GM21367 (cell line): ENCODE measurements at regions not wholly inside any gene's neighbourhood (a gene's known extent, or its start where the extent isn't known, plus 50 kb on each side); places are given as distances from the start of the nearest gene placed in this dataset.
"Not testable (repeated sequence)": the region's sequence is repeated elsewhere in the genome, so short reads cannot be mapped to it uniquely, and the experiment has no call there.

Source experiments
- ATAC-seq: cut with Tn5 transposase; IDR thresholded peaks from one replicate; pipeline ENCODE4 v1.9.1; 2021; ENCODE audit not compliant: unreplicated experiment

- ATAC-seq: peak; percentile 68
These were observed 789.6 kb upstream of the SLC8A1 start for GRCh38 chr2:41241325-41242000.

GRCh38 chr2:41242001-41242331 is 790.1 kb upstream of the SLC8A1 start:
- no peak for ATAC-seq

- no peak for ATAC-seq
These were observed 779.7 kb upstream of the PKDCC start for GRCh38 chr2:41267929-41268659.

DNA sequence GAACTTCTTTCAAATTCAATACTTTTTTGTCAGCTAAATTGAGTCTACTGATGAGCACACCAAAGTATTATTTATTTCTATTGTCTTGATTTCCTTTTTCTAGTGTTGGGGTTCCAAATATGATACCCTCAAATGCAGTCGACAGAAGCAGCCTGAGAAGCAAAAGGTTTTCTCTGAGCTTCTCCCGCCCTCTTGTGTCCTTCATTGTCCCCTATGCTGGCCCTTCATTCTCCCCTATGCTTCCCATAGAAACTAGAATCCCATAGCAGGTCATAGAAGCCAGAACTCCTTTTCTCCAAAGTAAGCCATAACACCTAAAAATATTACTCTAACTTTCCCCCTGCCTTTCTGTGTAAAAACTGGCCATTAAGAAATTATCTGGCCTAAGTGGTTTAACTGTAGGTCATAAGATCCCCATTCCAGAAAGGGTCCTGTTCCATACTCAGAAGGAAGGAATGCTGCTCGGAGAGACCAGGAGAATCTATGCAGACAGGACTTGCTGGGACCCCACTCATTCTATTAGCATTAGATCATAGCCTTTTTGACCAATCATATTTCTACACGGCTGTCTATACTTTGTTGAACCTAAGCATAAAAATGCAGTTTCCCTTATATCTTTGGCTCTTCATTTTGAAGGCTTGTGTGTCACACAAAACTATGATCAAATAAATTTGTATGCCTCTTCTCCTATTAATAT is 764.6 kb upstream of the PKDCC start:
- no peak for ATAC-seq

- no peak for ATAC-seq
These were observed 754.3 kb upstream of the PKDCC start for GRCh38 chr2:41293491-41293890.

DNA sequence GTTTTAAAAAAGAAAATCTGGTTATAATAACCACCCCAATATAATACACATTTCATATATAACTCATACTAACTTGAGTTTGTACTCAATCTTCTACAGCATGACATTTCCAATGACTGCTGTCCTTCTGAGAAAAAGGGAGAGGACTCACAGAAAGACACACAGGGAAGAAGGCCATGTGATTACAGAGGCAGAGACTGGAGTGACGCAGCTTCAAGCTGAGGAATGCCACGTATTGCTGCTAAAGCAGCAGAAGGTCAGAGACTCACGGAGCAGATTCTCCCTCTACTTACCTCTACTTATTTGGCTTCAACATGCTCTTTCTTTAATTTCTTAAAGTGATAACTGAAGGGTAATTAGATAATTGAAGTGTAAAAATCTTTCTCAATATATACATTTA is 753.5 kb upstream of the PKDCC start:
- no peak for ATAC-seq

DNA sequence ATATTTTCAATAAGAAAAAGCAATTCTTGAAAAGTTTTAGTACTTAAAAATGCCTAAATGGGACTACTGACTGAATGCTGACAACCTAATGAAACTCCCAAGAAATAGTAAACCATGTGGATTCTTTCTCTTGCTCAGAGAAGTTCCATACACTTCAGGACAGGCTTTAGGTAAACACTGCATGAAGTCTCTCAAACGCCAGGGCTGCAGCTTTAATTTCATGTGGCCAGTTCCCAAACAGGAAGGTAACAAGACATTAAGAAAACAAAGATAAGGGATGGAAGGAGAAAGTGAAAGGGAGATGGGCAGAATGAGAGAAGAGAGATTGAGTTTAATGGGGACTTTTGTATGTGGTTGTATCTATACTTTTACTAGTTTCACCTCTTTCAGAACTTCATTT is 734.7 kb upstream of the PKDCC start:
- ATAC-seq: no peak

DNA sequence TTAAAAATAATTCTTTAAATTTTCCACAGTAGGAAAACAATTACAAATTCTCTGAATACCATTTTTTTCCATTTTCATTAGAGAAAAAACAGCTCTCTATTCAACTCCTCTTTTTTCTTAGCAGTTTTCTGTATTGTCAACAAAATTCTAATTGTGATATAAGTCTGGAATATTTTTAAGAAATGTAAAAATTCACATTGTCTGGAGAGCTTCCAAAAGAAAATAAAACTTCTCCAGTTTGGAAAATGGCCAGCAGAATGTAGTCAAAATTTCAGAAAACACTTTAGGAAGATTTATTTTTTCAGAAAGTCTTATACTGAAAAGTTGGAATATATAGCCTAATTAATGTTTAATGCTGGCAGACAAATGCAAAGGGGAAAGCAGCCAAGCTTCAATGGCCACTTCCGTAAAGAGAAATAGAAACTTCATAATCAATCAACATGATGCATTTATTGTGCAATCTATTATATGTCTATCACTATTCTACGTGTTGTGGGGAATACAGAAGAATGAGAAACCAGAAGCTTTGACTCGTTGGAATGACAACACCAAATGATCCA is 733.2 kb upstream of the PKDCC start:
- ATAC-seq: no peak

- ATAC-seq: no peak
These were observed 728.4 kb upstream of the PKDCC start for GRCh38 chr2:41319437-41319836.

- ATAC-seq: no peak
These were observed 727.3 kb upstream of the PKDCC start for GRCh38 chr2:41320491-41320890.

GRCh38 chr2:41321351-41321750 is 726.5 kb upstream of the PKDCC start:
- ATAC-seq: no peak

DNA sequence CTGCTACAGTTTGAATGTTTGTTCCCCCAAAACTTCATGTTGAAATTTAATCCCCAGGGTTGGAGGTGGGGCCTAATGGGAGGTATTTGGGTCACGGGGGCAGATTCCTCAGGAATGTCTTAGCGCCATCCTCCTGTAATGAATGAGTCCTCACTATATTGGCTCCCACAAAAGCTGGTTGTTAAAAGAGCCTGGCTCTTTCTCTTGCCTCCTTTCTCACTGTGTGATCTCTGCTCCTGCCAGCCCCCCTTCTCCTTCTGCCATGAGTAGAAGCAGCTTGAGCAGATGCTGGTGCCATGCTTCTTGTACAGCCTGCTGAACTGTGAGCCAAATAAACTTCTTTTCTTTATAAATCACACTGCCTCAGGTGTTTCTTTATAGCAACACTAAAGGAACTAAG is 721.0 kb upstream of the PKDCC start:
- no peak for ATAC-seq

DNA sequence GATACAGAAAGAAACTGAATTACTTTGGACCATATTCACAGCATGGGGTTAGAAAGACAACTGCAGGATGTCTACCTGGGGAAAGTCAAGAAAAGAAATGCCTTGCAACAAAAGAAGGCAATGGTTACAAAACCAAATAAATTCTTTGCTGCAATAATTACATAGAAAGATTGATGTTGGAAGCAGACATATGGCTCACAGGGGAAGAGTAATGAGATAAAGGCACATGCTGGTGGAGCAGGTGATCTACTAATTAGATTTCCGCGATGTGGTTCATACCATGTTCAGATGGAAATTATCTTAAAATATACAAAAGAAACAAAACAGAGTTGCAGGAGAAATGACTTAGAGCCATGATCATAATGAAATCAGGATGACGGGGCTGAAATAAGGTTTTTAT is 718.8 kb upstream of the PKDCC start:
- no peak for ATAC-seq

GRCh38 chr2:41334159-41334558 is 713.7 kb upstream of the PKDCC start:
- no peak for ATAC-seq

DNA sequence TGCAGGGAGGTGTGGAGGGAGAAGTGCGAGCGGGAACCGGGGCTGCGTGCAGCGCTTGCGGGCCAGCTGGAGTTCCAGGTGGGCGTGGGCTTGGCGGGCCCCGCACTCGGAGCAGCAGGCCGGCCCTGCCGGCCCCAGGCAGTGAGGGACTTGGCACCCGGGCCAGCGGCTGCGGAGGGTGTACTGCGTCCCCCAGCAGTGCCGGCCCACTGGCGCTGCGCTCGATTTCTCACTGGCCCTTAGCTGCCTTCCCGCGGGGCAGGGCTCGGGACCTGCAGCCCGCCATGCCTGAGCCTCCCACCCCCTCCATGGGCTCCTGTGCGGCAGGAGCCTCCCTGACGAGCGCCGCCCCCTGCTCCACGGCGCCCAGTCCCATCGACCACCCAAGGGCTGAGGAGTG is 712.2 kb upstream of the PKDCC start:
- ATAC-seq: not testable (repeated sequence)

DNA sequence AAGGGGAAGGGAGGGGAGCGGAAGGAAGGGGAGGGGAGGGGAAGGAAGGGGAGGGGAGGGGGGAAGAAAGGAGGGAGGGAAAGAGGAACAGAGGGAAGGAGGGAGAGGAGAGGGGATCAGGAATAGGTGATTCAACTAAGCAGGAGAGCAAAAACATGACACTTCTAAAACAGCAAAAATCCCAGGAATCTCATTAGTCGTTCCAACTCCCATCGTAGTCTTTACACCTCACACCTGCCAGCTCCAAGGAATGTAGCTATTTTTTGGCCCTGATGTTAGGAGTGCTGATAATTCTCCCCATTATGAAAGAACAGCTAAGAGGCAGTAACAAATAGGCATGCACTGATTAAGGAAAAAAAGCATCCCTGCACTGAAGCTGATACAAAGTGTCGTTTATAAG is 709.9 kb upstream of the PKDCC start:
- ATAC-seq: no peak

- ATAC-seq: no peak
These were observed 703.3 kb upstream of the PKDCC start for GRCh38 chr2:41344529-41344928.

GRCh38 chr2:41353060-41353459 is 694.8 kb upstream of the PKDCC start:
- ATAC-seq: no peak

- no peak for ATAC-seq
These were observed 692.0 kb upstream of the PKDCC start for GRCh38 chr2:41355794-41356193.

GRCh38 chr2:41364842-41365241 is 683.0 kb upstream of the PKDCC start:
- no peak for ATAC-seq

GRCh38 chr2:41375901-41376300 is 671.9 kb upstream of the PKDCC start:
- ATAC-seq: no peak

- ATAC-seq: no peak
These were observed 670.0 kb upstream of the PKDCC start for GRCh38 chr2:41377837-41378236.
